ENCODE measurements at regions not wholly inside any gene's neighbourhood (a gene's known extent, or its start where the extent isn't known, plus 50 kb on each side); places are given as distances from the start of the nearest gene placed in this dataset.

DNA sequence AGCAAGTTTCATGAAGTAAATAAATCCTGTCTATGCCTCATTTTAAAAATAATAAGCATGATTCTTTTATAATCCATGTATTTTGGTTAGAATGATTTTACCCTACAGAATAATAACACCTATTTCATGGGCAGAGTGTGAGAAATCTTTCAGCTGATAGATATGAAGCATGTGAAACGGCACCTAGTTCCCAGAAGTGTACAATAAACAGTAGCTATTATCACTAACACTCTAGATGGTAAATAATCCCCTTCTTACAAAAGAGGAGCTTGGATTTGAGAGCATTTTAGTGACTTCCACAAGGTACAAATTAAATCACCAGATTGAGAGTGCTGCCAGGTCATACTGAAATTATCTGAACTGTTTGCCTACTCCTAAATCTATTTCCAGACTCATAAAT is 95.3 kb upstream of the NRIP1 start:
- TF ChIP-seq EZH2 (IDR thresholded peaks at IDR 0.05): no peak
- TF ChIP-seq POLR2AphosphoS5 (IDR thresholded peaks at IDR 0.05; ENCODE audit: borderline replicate concordance, low read depth, low read length): no peak
- no peak for TF ChIP-seq FOXP2 (optimal IDR thresholded peaks at IDR 0.05; ENCODE audit: control extremely low read depth, extremely low read length, insufficient read depth)

All from SK-N-MC (cell line).